GM13977 (cell line): ENCODE measurements at regions not wholly inside any gene's neighbourhood (a gene's known extent, or its start where the extent isn't known, plus 50 kb on each side); places are given as distances from the start of the nearest gene placed in this dataset.

Source experiments
- DNase-seq: peaks from one replicate; pipeline ENCODE4 v3.0.0; 2012; ENCODE audit warnings: low spot score
- in situ Hi-C: fragments of 300-500 bp; cut with MboI; formaldehyde crosslinking; loops from one replicate; pipeline ENCODE4 v1.12.0; 2022; ENCODE audit warnings: low sequenced_read_pairs, low pct_unique_long_range_greater_than_20kb, mixed read lengths, inconsistent platforms; ENCODE audit not compliant: unreplicated experiment
- TF ChIP-seq, protein P1 (sequence below): IDR thresholded peaks from 2 replicates; pipeline ENCODE4 v1.5.1; 2012; ENCODE audit warnings: mild to moderate bottlenecking, control low read depth; ENCODE audit not compliant: insufficient read depth; ENCODE audit errors: extremely low read depth, missing control alignments

DNA sequence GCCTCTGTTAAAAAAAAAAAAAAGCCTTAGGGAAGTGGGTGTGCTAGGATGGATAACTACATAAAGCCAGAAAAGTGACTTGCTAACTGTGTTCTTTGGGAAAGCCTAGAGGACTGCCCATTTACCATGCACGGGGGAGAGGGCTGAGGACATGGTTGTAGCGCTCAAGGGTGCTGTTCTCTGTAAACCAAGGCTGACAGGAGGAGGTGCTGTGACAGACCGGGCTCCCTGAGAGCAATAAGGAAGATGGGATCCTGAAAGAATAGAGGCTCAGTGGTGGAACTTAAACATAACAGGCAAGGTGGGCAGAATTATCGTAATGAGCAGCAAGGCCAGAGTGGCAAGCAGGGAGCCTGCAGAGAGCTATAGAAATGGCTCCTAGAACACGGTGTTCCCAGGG lies 98.5 kb upstream of the DISP3 start:
- TF ChIP-seq, protein P1, sequence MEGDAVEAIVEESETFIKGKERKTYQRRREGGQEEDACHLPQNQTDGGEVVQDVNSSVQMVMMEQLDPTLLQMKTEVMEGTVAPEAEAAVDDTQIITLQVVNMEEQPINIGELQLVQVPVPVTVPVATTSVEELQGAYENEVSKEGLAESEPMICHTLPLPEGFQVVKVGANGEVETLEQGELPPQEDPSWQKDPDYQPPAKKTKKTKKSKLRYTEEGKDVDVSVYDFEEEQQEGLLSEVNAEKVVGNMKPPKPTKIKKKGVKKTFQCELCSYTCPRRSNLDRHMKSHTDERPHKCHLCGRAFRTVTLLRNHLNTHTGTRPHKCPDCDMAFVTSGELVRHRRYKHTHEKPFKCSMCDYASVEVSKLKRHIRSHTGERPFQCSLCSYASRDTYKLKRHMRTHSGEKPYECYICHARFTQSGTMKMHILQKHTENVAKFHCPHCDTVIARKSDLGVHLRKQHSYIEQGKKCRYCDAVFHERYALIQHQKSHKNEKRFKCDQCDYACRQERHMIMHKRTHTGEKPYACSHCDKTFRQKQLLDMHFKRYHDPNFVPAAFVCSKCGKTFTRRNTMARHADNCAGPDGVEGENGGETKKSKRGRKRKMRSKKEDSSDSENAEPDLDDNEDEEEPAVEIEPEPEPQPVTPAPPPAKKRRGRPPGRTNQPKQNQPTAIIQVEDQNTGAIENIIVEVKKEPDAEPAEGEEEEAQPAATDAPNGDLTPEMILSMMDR = no peak
- in situ Hi-C loops = no loop called here
- no peak for DNase-seq

DNA sequence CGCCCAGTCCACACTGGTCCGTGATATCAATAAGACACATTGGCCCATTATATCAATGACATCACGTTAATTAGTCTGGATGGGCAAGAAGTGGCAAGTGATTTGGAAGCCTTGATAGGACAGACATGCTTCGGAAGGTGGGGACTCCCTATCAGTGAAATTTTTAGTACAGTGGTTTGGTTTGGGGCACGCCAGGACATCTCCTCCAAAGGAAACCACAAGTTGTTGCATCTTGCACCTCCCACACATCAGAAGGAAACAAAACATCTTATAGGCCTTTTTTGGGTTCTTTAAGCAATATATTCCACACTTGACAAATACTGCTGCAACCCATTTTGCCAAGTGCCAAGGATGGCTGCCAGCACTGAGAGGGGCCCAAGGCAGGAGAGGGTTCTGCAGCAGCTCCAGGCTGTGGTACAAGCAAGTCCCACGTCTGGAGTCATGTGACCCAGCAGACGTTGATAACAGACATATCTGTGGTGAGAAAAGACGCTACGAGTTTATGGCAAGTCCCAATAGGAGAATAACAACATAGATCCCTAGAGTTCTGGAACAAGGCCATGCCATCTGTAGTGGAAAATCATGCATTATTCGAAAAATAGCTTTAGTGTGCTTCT lies 95.3 kb upstream of the DISP3 start:
- TF ChIP-seq, protein P1 = no peak
- no peak for DNase-seq
- in situ Hi-C loops = no loop called here

DNA sequence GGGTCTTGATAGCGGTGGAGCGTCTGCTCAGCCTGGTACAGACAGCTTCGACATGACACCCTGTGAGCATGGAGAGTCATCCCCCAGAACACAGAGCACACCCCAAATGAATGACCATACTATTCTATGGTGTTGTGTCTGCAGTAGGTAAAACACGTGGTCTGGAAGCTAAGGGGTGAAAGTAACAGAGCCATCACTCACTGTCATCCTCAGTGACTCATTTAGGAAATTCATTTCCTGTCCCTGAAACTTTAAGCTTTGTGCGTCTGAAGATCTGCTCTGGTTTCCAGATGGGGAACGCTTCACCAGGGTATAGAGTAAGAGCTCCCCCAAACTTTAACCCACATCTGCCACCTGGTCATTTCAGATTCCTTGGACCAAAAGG lies 94.8 kb upstream of the DISP3 start:
- in situ Hi-C loops = no loop called here
- TF ChIP-seq, protein P1 = no peak
- no peak for DNase-seq

DNA sequence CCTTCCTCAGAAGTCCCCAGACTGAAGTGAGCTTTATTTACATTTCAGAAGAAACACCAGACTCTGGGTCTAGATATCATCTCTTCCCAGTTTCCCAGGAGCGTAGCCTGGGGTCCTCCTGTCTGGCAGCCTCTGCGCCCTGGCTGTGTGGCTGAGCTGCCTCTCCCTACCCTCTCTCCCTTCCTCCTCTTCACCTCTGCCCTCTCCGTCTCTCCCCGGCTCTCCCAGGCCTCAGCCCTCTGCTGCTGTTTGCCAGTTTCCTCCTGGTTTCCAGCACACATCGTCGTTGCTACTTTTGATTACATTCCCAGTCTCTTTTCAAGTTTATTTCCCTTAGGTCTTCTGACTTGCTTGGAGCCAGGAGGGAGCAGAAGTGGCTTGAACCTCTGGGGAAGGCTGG lies 91.1 kb upstream of the DISP3 start:
- TF ChIP-seq, protein P1 = no peak
- no peak for DNase-seq
- in situ Hi-C loops = no loop called here

DNA sequence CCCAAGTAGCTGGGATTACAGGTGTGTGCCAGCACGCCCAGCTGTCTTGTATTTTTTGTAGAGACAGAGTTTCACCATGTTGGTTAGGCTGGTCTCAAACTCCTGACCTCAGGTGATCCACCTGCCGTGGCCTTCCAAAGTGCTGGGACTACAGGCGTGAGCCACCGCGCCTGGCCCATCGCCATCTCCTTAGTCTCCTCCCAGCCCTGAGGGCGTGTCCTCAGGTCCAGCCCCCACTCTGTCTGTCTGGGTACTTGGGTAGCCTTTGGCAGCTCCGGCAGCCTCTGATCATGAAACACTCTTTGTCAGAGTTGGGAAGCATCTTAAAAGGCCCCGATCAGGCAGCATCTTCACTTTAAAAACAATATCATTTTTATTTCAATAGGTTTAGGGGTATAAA lies 90.3 kb upstream of the DISP3 start:
- TF ChIP-seq, protein P1 = no peak
- in situ Hi-C loops = no loop called here
- no peak for DNase-seq

DNA sequence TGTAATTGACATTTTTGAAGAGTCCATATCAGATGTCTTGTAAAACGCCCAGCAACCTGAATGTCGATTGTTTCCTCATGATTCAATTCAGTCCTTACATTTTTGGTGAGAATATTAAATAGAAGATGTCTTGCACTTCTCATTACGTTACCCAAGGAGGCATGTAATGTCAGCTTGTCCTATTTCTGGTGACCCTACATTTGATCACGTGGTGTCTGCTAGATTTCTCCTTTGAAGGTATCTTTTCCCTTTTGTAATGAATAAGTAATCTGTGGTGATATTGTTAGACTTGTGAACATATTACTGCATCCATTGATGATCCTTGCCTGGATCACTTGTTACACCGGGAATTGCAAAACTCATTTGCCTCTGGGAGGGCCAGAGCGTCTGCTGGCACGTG lies 87.6 kb upstream of the DISP3 start:
- no peak for DNase-seq
- TF ChIP-seq, protein P1 = no peak
- in situ Hi-C loops = no loop called here

DNA sequence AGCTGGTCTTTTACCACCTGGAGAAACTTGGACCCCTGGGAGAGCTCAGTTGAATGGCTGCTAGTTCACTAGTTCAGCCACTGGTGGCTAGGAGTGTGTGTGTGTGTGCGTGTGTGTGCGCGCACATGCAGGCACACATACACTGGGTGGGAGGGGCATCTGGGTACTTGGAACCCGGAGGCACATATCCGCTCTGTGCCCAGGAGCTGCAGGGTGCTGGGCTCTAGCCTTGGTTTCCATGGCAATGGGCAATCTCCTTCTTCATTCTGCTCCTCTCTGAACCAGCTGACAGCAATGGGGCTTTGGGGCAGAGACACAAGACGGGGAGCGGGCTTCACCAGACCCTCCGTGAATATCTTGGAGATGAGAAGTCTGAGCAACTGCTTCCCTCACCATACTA lies 87.1 kb upstream of the DISP3 start:
- TF ChIP-seq, protein P1 = no peak
- in situ Hi-C loops = no loop called here
- DNase-seq = no peak
